IPS DF 4.7 (cell line): ENCODE measurements at regions not wholly inside any gene's neighbourhood (a gene's known extent, or its start where the extent isn't known, plus 50 kb on each side); places are given as distances from the start of the nearest gene placed in this dataset.
"Not testable (repeated sequence)": the region's sequence is repeated elsewhere in the genome, so short reads cannot be mapped to it uniquely, and the experiment has no call there.

Experiments used
- DNase-seq: peaks from one replicate; pipeline ENCODE4 v3.0.0-alpha.2; 2013; ENCODE audit warnings: low spot score; ENCODE audit errors: extremely low read depth

DNA sequence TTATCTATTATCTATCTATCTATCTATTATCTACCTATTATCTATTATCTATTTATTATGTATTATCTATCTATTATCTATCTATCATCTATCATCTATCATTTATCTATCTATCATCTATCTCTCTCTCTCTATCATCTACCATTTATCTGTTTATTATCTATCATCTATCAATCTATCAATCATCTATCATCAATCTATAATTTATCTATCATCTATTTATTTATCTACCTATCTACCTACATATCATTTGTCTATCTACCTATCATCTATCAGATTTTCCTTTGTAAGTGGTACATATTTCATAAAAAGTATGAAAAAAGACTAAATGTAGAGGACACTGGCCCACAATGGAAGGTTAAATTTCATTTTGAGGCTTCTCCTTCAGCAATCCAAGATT, 212.1 kb upstream of the EXOC2 start:
- no peak for DNase-seq

DNA sequence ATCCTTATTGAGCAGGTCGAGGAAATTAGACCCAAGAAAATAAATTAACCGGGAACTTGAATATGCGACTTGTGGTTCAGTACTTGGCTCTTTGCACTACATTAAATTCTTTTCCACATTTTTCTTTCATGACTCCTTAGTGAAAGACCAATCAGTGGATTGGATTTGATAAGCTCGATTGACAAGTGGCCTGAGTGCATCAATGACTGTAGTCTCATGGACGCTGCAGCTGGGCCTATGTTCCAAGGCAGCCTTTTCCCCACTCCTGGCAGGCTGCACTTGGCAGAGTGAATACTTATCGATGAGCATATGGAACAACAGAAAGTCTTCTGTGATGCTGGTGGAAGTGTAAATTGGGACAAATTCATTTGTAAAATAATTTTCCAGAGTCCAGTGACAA, 210.8 kb upstream of the EXOC2 start:
- no peak for DNase-seq

GRCh38 chr6:901696-902460, 208.9 kb upstream of the EXOC2 start:
- DNase-seq: no peak

DNA sequence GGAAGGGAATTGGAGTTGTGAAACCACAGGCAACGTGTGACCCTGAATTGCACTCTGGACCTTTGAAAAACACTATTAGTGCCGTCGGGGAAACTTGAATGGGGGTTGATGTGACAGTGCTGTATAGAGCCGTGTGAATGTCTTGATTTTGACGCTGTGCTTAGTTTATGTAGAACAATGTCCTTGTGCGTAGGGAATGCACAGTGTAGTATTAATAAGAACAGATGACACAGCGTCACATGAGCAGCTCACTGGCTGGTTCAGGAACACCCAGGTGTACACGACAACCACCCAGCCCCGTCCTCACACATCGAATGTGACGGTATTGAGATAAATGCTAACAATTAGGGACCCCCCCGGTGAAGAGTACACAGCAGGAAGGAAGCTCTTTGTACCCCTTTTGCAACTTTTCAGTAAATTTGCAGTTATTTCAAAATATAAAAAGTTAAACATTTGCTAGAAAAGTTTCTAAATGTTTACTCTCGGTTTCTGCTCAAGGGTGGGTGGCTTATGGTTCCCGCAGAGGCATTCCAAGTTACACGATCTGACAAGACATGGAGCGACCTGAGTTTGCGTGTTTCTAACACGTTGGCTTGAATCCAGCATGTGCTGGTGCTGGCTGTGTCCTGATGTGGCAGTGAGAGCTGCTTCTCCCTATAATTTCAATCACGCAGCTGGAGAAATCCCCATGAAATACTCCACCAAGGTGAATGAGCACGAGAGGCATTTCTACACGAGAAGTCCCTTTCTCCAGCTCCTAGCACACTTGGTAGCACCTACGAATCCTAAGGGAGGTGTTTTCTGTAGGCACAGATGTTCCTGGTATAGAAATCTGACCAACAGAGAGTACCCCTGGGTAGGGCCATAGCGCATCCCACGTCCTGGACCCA, 208.0 kb upstream of the EXOC2 start:
- DNase-seq: no peak

DNA sequence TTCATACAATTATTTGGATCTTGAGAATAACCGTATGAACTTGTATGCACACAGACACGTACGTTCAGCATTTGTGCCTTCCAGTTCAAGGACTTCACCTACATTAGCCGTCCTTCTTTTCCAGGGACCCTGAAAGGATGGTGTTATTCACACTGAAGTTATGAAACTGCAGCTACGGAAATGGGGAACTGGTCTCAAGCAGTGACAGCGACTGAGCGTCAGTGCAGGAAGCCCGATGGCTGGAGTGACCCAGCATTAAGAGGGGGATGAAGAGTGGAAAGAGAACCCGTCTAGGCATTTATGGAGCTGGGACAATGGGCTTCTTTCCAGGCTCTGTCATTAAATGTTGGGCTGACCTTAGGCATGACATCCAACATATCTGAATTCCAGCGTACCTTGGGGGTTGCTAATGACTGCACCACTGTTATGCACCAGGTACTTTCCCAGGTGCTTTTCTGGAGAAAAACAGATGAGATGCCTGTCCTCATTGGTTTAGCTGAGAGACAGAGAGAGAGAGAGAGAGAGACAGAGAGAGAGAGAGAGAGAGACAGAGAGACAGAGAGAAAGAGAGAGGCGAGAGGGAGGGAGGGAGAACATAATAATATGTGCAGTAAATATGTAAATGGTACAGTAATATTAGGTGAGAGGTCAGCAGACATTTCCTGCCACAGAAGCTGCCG, 204.7 kb upstream of the EXOC2 start:
- DNase-seq: no peak

DNA sequence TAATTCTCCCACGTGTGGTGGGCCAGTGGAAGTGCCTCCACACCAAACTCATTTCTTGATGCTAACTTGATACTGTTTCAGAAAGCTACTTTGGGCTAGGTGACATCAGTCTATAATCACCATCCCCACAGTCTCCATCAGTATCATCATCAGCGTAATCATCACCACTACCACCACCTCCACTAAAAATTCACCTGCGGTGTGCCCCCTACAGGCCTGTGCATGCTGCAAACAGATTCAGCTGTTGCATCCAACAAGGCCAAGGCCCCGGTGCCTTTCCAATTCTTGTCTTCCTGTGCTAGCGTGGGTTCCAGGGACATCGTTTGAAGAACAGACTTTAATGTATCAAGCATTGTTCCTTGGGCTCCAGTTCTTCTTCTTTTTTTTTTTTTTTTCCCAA, 201.3 kb upstream of the EXOC2 start:
- DNase-seq: no peak

DNA sequence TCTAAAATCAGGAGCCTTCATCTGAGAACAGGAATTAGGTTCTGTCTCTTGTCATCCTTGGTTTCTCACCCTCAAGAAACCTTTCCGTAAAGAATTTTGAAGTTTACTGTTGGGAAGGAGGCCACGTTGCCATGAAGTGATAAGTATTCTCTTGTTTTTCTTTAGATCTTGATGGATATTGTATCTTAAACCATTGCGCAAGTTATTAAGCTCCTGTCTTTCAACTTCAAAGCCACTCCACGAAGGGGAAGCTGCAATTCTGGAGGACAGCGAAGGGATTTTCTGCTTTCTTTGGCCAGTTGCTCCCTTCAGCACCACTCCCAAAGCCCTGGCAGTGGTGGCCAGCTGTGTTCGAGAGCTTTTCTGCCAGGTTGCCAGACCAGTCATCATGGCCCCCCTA, 198.1 kb upstream of the EXOC2 start:
- DNase-seq: no peak

- DNase-seq: no peak
Observed at GRCh38 chr6:890201-890600, 197.3 kb upstream of the EXOC2 start.

GRCh38 chr6:887583-888235, 194.8 kb upstream of the EXOC2 start:
- DNase-seq: no peak

- not testable (repeated sequence) for DNase-seq
Observed at GRCh38 chr6:886116-886515, 193.2 kb upstream of the EXOC2 start.

DNA sequence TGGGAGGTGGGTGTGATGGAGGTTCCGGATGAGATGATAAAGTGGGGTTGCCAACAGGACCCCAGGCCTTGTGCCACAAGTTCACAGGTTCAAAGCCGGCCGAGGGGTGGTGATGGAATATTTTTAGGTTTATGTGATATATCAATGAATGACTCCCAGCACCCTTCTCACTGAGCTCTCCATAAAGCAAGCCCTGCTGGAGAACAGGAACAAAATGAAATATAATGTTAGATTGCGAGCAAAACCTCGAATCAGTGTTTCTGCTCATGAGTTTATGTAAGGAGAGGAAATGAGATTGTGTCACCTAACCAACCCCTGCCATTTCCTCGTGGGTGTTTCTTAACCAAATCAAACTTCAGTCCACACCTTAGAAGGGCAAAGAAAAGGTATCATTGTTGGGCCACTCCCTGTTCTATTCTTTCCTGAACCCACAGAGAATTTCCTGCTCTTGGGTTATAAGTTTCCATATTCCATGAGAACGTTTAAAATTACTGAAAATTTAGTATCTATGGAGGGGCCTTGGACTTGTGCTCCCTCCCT, 192.2 kb upstream of the EXOC2 start:
- no peak for DNase-seq

- no peak for DNase-seq
Observed at GRCh38 chr6:884570-884969, 191.6 kb upstream of the EXOC2 start.

GRCh38 chr6:882084-882598, 189.2 kb upstream of the EXOC2 start:
- no peak for DNase-seq

- no peak for DNase-seq
Observed at GRCh38 chr6:878179-878578, 185.2 kb upstream of the EXOC2 start.

- no peak for DNase-seq
Observed at GRCh38 chr6:875012-875411, 182.1 kb upstream of the EXOC2 start.

DNA sequence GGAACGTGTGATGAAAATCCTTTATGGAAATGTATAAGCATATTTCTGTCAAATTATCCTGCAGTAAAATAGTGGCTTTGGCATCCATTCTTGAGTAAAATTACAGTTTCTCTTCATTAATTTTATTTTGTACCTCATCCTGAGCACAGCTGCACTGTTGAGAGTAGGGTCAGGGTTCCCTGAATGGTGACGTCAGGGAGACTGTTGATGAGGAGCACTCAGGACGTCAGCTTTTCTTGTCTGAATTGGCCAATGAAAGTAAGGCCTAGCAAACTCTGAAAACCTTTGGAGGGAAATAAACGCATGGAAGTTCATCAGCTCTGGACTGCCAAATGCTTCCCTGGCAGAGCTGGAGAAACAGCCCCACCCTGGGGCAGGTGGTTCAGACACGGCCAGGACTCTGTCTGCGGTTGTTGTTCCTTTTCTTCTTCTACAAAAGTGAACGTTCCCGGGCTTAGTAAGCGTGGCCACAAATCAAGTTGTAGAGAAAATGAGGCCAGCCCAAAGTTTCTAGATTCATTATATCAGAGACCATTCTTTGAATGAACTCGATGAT, 179.7 kb upstream of the EXOC2 start:
- no peak for DNase-seq

DNA sequence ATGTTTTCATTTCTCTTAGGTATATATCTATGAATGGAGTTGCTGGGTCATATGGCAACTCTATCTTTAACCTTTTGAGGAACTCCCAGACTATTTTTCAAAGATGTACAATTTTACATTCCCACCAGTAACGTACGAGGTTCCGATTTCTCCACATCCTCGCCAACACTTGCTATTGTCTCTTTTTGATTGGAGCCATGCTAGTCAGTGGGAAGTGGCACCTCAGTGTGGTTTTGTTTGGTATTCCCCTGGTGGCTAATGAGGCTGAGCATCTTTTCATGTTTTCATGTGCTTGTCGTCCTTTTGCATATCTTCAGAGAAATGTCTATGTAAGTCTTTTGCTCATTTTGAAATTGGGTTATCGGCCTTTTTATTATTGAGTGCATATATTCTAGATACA, 178.6 kb upstream of the EXOC2 start:
- no peak for DNase-seq

GRCh38 chr6:870096-870495, 177.2 kb upstream of the EXOC2 start:
- DNase-seq: no peak

GRCh38 chr6:868201-868600, 175.3 kb upstream of the EXOC2 start:
- no peak for DNase-seq

GRCh38 chr6:867378-867777, 174.4 kb upstream of the EXOC2 start:
- no peak for DNase-seq

- no peak for DNase-seq
Observed at GRCh38 chr6:866316-866715, 173.4 kb upstream of the EXOC2 start.
